GM19351 (cell line): ENCODE measurements at regions not wholly inside any gene's neighbourhood (a gene's known extent, or its start where the extent isn't known, plus 50 kb on each side); places are given as distances from the start of the nearest gene placed in this dataset.

ENCODE experiments used
- ATAC-seq: cut with Tn5 transposase; IDR thresholded peaks from one replicate; pipeline ENCODE4 v1.9.1; 2021; ENCODE audit warnings: mild to moderate bottlenecking, moderate library complexity; ENCODE audit not compliant: unreplicated experiment

- peak; percentile 85 for ATAC-seq
Measured at GRCh38 chr6:209432-210103, 82.7 kb upstream of the DUSP22 start.

GRCh38 chr6:210104-210456 is 82.2 kb upstream of the DUSP22 start:
- ATAC-seq: no peak

GRCh38 chr6:210778-211374 is 81.4 kb upstream of the DUSP22 start:
- no peak for ATAC-seq

GRCh38 chr6:211871-212497 is 80.3 kb upstream of the DUSP22 start:
- ATAC-seq: no peak

GRCh38 chr6:213284-213683 is 79.0 kb upstream of the DUSP22 start:
- no peak for ATAC-seq

- no peak for ATAC-seq
Measured at GRCh38 chr6:214428-214827, 77.9 kb upstream of the DUSP22 start.

GRCh38 chr6:215335-216034 is 76.8 kb upstream of the DUSP22 start:
- no peak for ATAC-seq

- ATAC-seq: no peak
Measured at GRCh38 chr6:217048-217659, 75.1 kb upstream of the DUSP22 start.

GRCh38 chr6:218153-219018 is 73.9 kb upstream of the DUSP22 start:
- peak; percentile 52 for ATAC-seq

- peak; percentile 19 for ATAC-seq
Measured at GRCh38 chr6:219019-219570, 73.2 kb upstream of the DUSP22 start.

GRCh38 chr6:219641-220198 is 72.6 kb upstream of the DUSP22 start:
- no peak for ATAC-seq

GRCh38 chr6:220312-220711 is 72.0 kb upstream of the DUSP22 start:
- no peak for ATAC-seq

GRCh38 chr6:220721-221475 is 71.4 kb upstream of the DUSP22 start:
- no peak for ATAC-seq

GRCh38 chr6:221531-222349 is 70.5 kb upstream of the DUSP22 start:
- ATAC-seq: no peak

- no peak for ATAC-seq
Measured at GRCh38 chr6:222468-222867, 69.8 kb upstream of the DUSP22 start.

GRCh38 chr6:223136-223535 is 69.2 kb upstream of the DUSP22 start:
- ATAC-seq: no peak

- no peak for ATAC-seq
Measured at GRCh38 chr6:223763-224162, 68.5 kb upstream of the DUSP22 start.

GRCh38 chr6:224350-224749 is 67.9 kb upstream of the DUSP22 start:
- no peak for ATAC-seq
